ENCODE measurements at regions not wholly inside any gene's neighbourhood (a gene's known extent, or its start where the extent isn't known, plus 50 kb on each side); places are given as distances from the start of the nearest gene placed in this dataset.

GRCh38 chr4:63440236-63440635, 969.0 kb downstream of the TECRL start:
- no peaks in the 10 kb centered on the region for H3K9me3 ChIP-seq
- H3K27me3 ChIP-seq, result no peaks in the 10 kb centered on the region
- intact Hi-C loops (cut with DNase I), result no loop called here
- H3K36me3 ChIP-seq, result no peaks in the 10 kb centered on the region
- no peak overlapping the region for H3K27ac ChIP-seq
- H3K4me1 ChIP-seq, result no peaks in the 10 kb centered on the region
- TF ChIP-seq CTCF (IDR thresholded peaks at IDR 0.05), result no peak
- H3K4me3 ChIP-seq, result no peak overlapping the region
- no peak for DNase-seq (ENCODE audit: low spot score in 2 of 2)

- Histone ChIP-seq H3K9me3 (no peaks in the 10 kb centered on the region), H3K27me3 (no peaks in the 10 kb centered on the region), H3K27ac (no peak overlapping the region), H3K4me1 (no peaks in the 10 kb centered on the region), H3K36me3 (no peaks in the 10 kb centered on the region), H3K4me3 (no peak overlapping the region)
- TF ChIP-seq CTCF (IDR thresholded peaks at IDR 0.05), result no peak
- intact Hi-C loops (cut with DNase I), result no loop called here
- no peak for DNase-seq (ENCODE audit: low spot score in 2 of 2)
Measured at GRCh38 chr4:63430105-63430504, 979.1 kb downstream of the TECRL start.

GRCh38 chr4:63396269-63396668, 1013.0 kb downstream of the TECRL start:
- Histone ChIP-seq H3K4me1 (no peaks in the 10 kb centered on the region), H3K9me3 (no peaks in the 10 kb centered on the region), H3K4me3 (no peak overlapping the region), H3K36me3 (no peaks in the 10 kb centered on the region), H3K27me3 (no peaks in the 10 kb centered on the region), H3K27ac (no peak overlapping the region)
- DNase-seq (ENCODE audit: low spot score in 2 of 2), result no peak
- TF ChIP-seq CTCF (IDR thresholded peaks at IDR 0.05), result no peak
- intact Hi-C loops (cut with DNase I), result loop anchor here (2.0 kb wide), 1 partner anchor 79 kb away; no protein-coding TSS in a partner anchor

- no peak for DNase-seq (ENCODE audit: low spot score in 2 of 2)
- Histone ChIP-seq H3K4me3 (no peak overlapping the region), H3K36me3 (no peaks in the 10 kb centered on the region), H3K27me3 (no peaks in the 10 kb centered on the region), H3K4me1 (no peaks in the 10 kb centered on the region), H3K9me3 (no peaks in the 10 kb centered on the region), H3K27ac (no peak overlapping the region)
- intact Hi-C loops (cut with DNase I), result no loop called here
- no peak for TF ChIP-seq CTCF (IDR thresholded peaks at IDR 0.05)
Measured at GRCh38 chr4:63393544-63393943, 1015.7 kb downstream of the TECRL start.

- no peaks in the 10 kb centered on the region for H3K36me3 ChIP-seq
- no peaks in the 10 kb centered on the region for H3K4me1 ChIP-seq
- H3K9me3 ChIP-seq, result no peaks in the 10 kb centered on the region
- intact Hi-C loops (cut with DNase I), result no loop called here
- TF ChIP-seq CTCF (IDR thresholded peaks at IDR 0.05), result no peak
- no peak overlapping the region for H3K27ac ChIP-seq
- DNase-seq (ENCODE audit: low spot score in 2 of 2), result no peak
- H3K27me3 ChIP-seq, result no peaks in the 10 kb centered on the region
- H3K4me3 ChIP-seq, result no peak overlapping the region
Measured at GRCh38 chr4:63379750-63380522, 1029.3 kb downstream of the TECRL start.
